ENCODE measurements at regions not wholly inside any gene's neighbourhood (a gene's known extent, or its start where the extent isn't known, plus 50 kb on each side); places are given as distances from the start of the nearest gene placed in this dataset.

- H3K36me3 Mint-ChIP-seq (ENCODE audit: low read depth): no peaks in the 10 kb centered on the region
- no peak overlapping the region for H3K27ac Mint-ChIP-seq
- DNase-seq: no peak
- H3K4me1 Mint-ChIP-seq (ENCODE audit: low read depth): no peaks in the 10 kb centered on the region
- no peaks in the 10 kb centered on the region for H3K27me3 Mint-ChIP-seq (ENCODE audit: insufficient read depth)
- TF ChIP-seq, protein P1, sequence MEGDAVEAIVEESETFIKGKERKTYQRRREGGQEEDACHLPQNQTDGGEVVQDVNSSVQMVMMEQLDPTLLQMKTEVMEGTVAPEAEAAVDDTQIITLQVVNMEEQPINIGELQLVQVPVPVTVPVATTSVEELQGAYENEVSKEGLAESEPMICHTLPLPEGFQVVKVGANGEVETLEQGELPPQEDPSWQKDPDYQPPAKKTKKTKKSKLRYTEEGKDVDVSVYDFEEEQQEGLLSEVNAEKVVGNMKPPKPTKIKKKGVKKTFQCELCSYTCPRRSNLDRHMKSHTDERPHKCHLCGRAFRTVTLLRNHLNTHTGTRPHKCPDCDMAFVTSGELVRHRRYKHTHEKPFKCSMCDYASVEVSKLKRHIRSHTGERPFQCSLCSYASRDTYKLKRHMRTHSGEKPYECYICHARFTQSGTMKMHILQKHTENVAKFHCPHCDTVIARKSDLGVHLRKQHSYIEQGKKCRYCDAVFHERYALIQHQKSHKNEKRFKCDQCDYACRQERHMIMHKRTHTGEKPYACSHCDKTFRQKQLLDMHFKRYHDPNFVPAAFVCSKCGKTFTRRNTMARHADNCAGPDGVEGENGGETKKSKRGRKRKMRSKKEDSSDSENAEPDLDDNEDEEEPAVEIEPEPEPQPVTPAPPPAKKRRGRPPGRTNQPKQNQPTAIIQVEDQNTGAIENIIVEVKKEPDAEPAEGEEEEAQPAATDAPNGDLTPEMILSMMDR (IDR thresholded peaks at IDR 0.05): no peak
- H3K9me3 Mint-ChIP-seq: peaks cover 23% of the 10 kb centered on the region
- no peak overlapping the region for H3K4me3 Mint-ChIP-seq
Observed at GRCh38 chr18:64245126-64245861, 96.4 kb upstream of the LINC00305 start.

DNA sequence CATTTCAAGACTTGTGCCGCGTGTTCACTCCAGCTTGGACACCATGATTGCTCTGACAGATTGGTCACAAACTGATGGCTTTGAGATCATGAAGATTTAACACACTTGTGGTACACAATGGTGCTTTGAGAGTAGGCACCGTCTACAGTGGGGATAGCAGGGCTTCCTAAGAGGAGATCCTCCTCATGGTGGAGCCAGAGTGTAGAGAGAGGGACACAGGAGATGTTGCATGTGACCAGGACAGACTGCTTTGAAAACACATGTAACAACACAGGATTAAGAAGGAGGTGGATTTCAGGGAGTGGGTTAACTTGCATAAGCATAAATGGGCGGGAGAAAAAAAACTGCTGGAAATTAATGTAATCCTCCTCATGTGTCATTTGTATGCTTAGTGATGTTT, 95.7 kb upstream of the LINC00305 start:
- DNase-seq: no peak
- Mint-ChIP-seq H3K27me3 (ENCODE audit: insufficient read depth) (no peaks in the 10 kb centered on the region), H3K27ac (no peak overlapping the region), H3K4me3 (no peak overlapping the region), H3K36me3 (ENCODE audit: low read depth) (no peaks in the 10 kb centered on the region), H3K9me3 (peaks cover 24% of the 10 kb centered on the region), H3K4me1 (ENCODE audit: low read depth) (no peaks in the 10 kb centered on the region)
- TF ChIP-seq, protein P1 (IDR thresholded peaks at IDR 0.05): no peak

GRCh38 chr18:64240316-64240715, 91.4 kb upstream of the LINC00305 start:
- no peaks in the 10 kb centered on the region for H3K4me1 Mint-ChIP-seq (ENCODE audit: low read depth)
- DNase-seq: no peak
- H3K27me3 Mint-ChIP-seq (ENCODE audit: insufficient read depth): no peaks in the 10 kb centered on the region
- peaks cover 5% of the 10 kb centered on the region; the same call in 1 of the 2 replicates for H3K36me3 Mint-ChIP-seq (ENCODE audit: low read depth)
- TF ChIP-seq, protein P1 (IDR thresholded peaks at IDR 0.05): no peak
- peaks cover 39% of the 10 kb centered on the region for H3K9me3 Mint-ChIP-seq
- H3K4me3 Mint-ChIP-seq: no peak overlapping the region
- no peak overlapping the region for H3K27ac Mint-ChIP-seq

DNA sequence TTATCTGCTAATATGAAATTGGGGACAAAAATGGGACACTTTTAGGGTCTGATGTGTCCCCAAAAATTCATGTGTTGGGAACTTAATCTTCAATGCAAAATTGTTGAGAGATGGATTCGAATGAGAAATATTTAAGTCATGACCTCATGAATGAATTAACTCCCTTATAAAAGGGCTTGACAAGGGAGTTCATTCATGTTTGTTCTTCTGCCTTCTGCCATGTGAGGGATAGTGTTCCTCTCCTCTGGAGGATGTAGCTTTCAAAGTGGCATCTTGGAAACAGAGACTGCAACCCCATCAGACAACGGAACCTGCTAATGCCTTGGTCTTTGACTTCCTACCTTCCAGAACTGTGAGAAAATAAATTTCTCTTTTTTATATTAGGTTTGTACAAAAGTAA, 89.2 kb upstream of the LINC00305 start:
- peaks cover 58% of the 10 kb centered on the region for H3K9me3 Mint-ChIP-seq
- H3K27me3 Mint-ChIP-seq (ENCODE audit: insufficient read depth): no peaks in the 10 kb centered on the region
- DNase-seq: no peak
- H3K36me3 Mint-ChIP-seq (ENCODE audit: low read depth): peaks cover 5% of the 10 kb centered on the region; the same call in 1 of the 2 replicates
- no peaks in the 10 kb centered on the region for H3K4me1 Mint-ChIP-seq (ENCODE audit: low read depth)
- TF ChIP-seq, protein P1 (IDR thresholded peaks at IDR 0.05): no peak
- H3K4me3 Mint-ChIP-seq: no peak overlapping the region
- H3K27ac Mint-ChIP-seq: no peak overlapping the region

GRCh38 chr18:64234321-64234720, 85.4 kb upstream of the LINC00305 start:
- peaks cover 5% of the 10 kb centered on the region; the same call in 1 of the 2 replicates for H3K36me3 Mint-ChIP-seq (ENCODE audit: low read depth)
- H3K27ac Mint-ChIP-seq: no peak overlapping the region
- H3K4me3 Mint-ChIP-seq: no peak overlapping the region
- no peak for DNase-seq
- TF ChIP-seq, protein P1 (IDR thresholded peaks at IDR 0.05): no peak
- peaks cover 65% of the 10 kb centered on the region for H3K9me3 Mint-ChIP-seq
- H3K27me3 Mint-ChIP-seq (ENCODE audit: insufficient read depth): peaks cover 2% of the 10 kb centered on the region; the same call in 1 of the 2 replicates
- no peaks in the 10 kb centered on the region for H3K4me1 Mint-ChIP-seq (ENCODE audit: low read depth)
